IMR-90 (cell line): ENCODE measurements at regions not wholly inside any gene's neighbourhood (a gene's known extent, or its start where the extent isn't known, plus 50 kb on each side); places are given as distances from the start of the nearest gene placed in this dataset.

Experiments used
- ATAC-seq: fragments of 200-7000 bp; cut with Tn5 transposase; 2 replicates; pipeline ENCODE4 v1.9.1; 2020; ENCODE audit warnings: low read depth, mild to moderate bottlenecking, moderate library complexity
- BruUV-seq: library from RNA; stranded (reverse); fragments of 400-500 nt; replicated peaks from 2 replicates; lab custom pipeline; 2021; lab: Mats Ljungman, UMichigan
- CTCF ChIA-PET: fragments of 300-600 bp; formaldehyde crosslinking; extraction: SDS; loops from one replicate; lab custom pipeline; 2021; ENCODE audit warnings: antibody characterized with exemption; lab: Yijun Ruan, JAX
- POLR2A ChIA-PET: fragments of 300-600 bp; sonication (Branson Sonifier 250); formaldehyde crosslinking; loops from one replicate; lab custom pipeline; 2022; ENCODE audit warnings: antibody characterized with exemption; ENCODE audit not compliant: unreplicated experiment; lab: Charles Lee
- DNase-seq: peaks from one replicate; pipeline ENCODE4 v3.0.0; 2013
- H2AFZ ChIP-seq: replicated peaks from 2 replicates; pipeline ENCODE3; 2013; ENCODE audit warnings: low read length, mild to moderate bottlenecking; ENCODE audit not compliant: poor library complexity
- H2AK5ac ChIP-seq: 2 replicates; pipeline ENCODE4 v1.6.1; 2013; ENCODE audit warnings: low read depth, low read length, inconsistent platforms
- H2AK9ac ChIP-seq: replicated peaks from 2 replicates; pipeline ENCODE3; 2013; ENCODE audit warnings: mild to moderate bottlenecking, low read depth, low read length, moderate library complexity; ENCODE audit not compliant: poor library complexity
- H2BK120ac ChIP-seq: 2 replicates; pipeline ENCODE4 v1.6.1; 2013; ENCODE audit warnings: low read depth, low read length, inconsistent platforms
- H2BK15ac ChIP-seq: 3 replicates; pipeline ENCODE4 v1.6.1; 2013; ENCODE audit warnings: low read depth, low read length, inconsistent platforms
- H2BK20ac ChIP-seq: 2 replicates; pipeline ENCODE4 v1.6.1; 2013; ENCODE audit warnings: low read depth, mild to moderate bottlenecking, inconsistent platforms, low read length, moderate library complexity
- H2BK5ac ChIP-seq: 2 replicates; pipeline ENCODE4 v1.6.1; 2013; ENCODE audit warnings: mild to moderate bottlenecking, low read depth, low read length, inconsistent platforms; ENCODE audit not compliant: poor library complexity, severe bottlenecking
- H3K14ac ChIP-seq: replicated peaks from 2 replicates; pipeline ENCODE4 v1.6.1; 2013; ENCODE audit warnings: low read depth, low read length, inconsistent platforms
- H3K18ac ChIP-seq: 2 replicates; pipeline ENCODE4 v1.6.1; 2013; ENCODE audit warnings: low read depth, low read length, control low read depth
- H3K23ac ChIP-seq: 2 replicates; pipeline ENCODE4 v1.6.1; 2013; ENCODE audit warnings: low read depth, low read length, inconsistent platforms
- H3K27ac ChIP-seq: 2 replicates; pipeline ENCODE4 v1.5.1; 2013; ENCODE audit warnings: mild to moderate bottlenecking, control low read depth, low read length; ENCODE audit not compliant: insufficient read depth
- H3K27me3 ChIP-seq: 2 replicates; pipeline ENCODE4 v1.6.1; 2013; ENCODE audit warnings: low read length; ENCODE audit not compliant: control insufficient read depth, insufficient read depth
- H3K36me3 ChIP-seq: 2 replicates; pipeline ENCODE4 v1.6.1; 2013; ENCODE audit warnings: low read length, mixed read lengths; ENCODE audit not compliant: control insufficient read depth, insufficient read depth
- H3K4ac ChIP-seq: 2 replicates; pipeline ENCODE4 v1.6.1; 2013; ENCODE audit warnings: low read depth, low read length, inconsistent platforms
- H3K4me1 ChIP-seq: 2 replicates; pipeline ENCODE4 v1.6.1; 2013; ENCODE audit warnings: low read length, mixed read lengths; ENCODE audit not compliant: control insufficient read depth, insufficient read depth
- H3K4me2 ChIP-seq: 2 replicates; pipeline ENCODE4 v1.6.1; 2013; ENCODE audit warnings: low read depth, mild to moderate bottlenecking, control low read depth, low read length, moderate library complexity
- H3K4me3 ChIP-seq: 2 replicates; pipeline ENCODE4 v1.5.1; 2013; ENCODE audit warnings: low read depth, mild to moderate bottlenecking, control low read depth, low read length, moderate library complexity; ENCODE audit not compliant: insufficient read depth
- H3K56ac ChIP-seq: 2 replicates; pipeline ENCODE4 v1.6.1; 2013; ENCODE audit warnings: low read length, inconsistent platforms; ENCODE audit not compliant: insufficient read depth; ENCODE audit errors: extremely low read depth
- H3K79me1 ChIP-seq, 2 experiments: 2 replicates each; pipeline ENCODE4 v1.6.1; 2013; ENCODE audit warnings: low read length in 2 of 2, inconsistent platforms in 1 of 2, low read depth in 1 of 2
- H3K9ac ChIP-seq: 2 replicates; pipeline ENCODE4 v1.6.1; 2013; ENCODE audit warnings: low read depth, low read length, control low read depth
- H3K9me1 ChIP-seq: 2 replicates; pipeline ENCODE4 v1.6.1; 2013; ENCODE audit warnings: low read length, inconsistent platforms; ENCODE audit not compliant: insufficient read depth
- H3K9me3 ChIP-seq: 2 replicates; pipeline ENCODE4 v1.6.1; 2013; ENCODE audit warnings: low read length; ENCODE audit not compliant: control insufficient read depth, insufficient read depth
- H4K20me1 ChIP-seq: 2 replicates; pipeline ENCODE4 v1.6.1; 2013; ENCODE audit warnings: low read length, inconsistent platforms; ENCODE audit not compliant: insufficient read depth
- H4K5ac ChIP-seq: 2 replicates; pipeline ENCODE4 v1.6.1; 2013; ENCODE audit warnings: mild to moderate bottlenecking, low read depth, low read length, control low read depth
- H4K8ac ChIP-seq, 2 experiments: 2 replicates each; pipeline ENCODE4 v1.6.1; 2013; ENCODE audit warnings: low read depth in 2 of 2, low read length in 2 of 2, control low read depth in 1 of 2, inconsistent platforms in 1 of 2
- H4K91ac ChIP-seq: 2 replicates; pipeline ENCODE4 v1.6.1; 2013; ENCODE audit warnings: low read depth, low read length, inconsistent platforms; ENCODE audit not compliant: insufficient read depth
- ELK1 ChIP-seq: fragments of 150-350 bp; IDR thresholded peaks from 2 replicates; pipeline ENCODE4 v1.6.1; 2016; ENCODE audit warnings: low read depth, mild to moderate bottlenecking, low read length, moderate library complexity, borderline replicate concordance
- MXI1 ChIP-seq: IDR thresholded peaks from 2 replicates; pipeline ENCODE4 v1.6.1; 2012; ENCODE audit warnings: low read depth, mild to moderate bottlenecking, low read length, moderate library complexity, borderline replicate concordance
- NFE2L2 ChIP-seq: fragments of 150-350 bp; IDR thresholded peaks from 2 replicates; pipeline ENCODE4 v1.6.1; 2016; ENCODE audit warnings: low read depth, mild to moderate bottlenecking, low read length
- RAD21 ChIP-seq: IDR thresholded peaks from 2 replicates; pipeline ENCODE4 v1.6.1; 2012; ENCODE audit warnings: low read length, improper control_type of control experiment
- SMC3 ChIP-seq: fragments of 150-350 bp; IDR thresholded peaks from 2 replicates; pipeline ENCODE4 v1.6.1; 2016; ENCODE audit warnings: low read depth, mild to moderate bottlenecking, antibody characterized with exemption, low read length, moderate library complexity
- WGBS, 2 experiments: methylation state at CpG; one replicate each; pipeline versions ENCODE4 v1.1.5 to v1.1.7; 2013; ENCODE audit warnings: missing lambda C conversion rate in 2 of 2; ENCODE audit not compliant: insufficient read length in 1 of 2; ENCODE audit errors: extremely low coverage in 2 of 2; 5-methylcytosine and 5-hydroxymethylcytosine counted together
- dilution Hi-C: fragments of 300-500 bp; cut with HindIII; formaldehyde crosslinking; loops from one replicate; pipeline ENCODE4 v1.14.3; 2018; ENCODE audit warnings: low sequenced_read_pairs; ENCODE audit not compliant: unreplicated experiment
- in situ Hi-C: fragments of 300-500 bp; cut with MboI; formaldehyde crosslinking; loops from 3 replicates; pipeline ENCODE4 v1.14.3; 2019; ENCODE audit warnings: low sequenced_read_pairs, inconsistent platforms, mixed read lengths
- intact Hi-C: fragments of 100-400 bp; cut with micrococcal nuclease; formaldehyde crosslinking; loops from 2 replicates; pipeline ENCODE4 v1.10.0; 2022

DNA sequence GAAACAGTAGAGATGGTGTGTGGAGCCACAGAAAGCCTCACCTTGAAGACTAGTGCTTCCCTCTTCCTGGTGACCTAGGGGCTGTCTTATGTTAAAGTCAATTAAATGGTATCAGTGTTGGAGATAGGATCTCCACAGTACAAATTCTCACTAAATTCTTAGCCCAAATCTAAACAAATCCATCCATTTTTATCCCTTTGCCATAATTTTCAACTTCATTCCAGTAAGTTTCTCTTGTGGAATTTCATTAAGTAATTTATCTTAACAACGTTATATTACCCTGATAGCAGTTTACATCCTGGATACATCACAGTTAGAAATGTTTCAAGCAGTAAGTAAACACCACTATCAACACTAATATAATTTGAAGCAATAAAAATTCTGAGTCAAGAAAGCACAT is 989.4 kb upstream of the NXPH2 start:
- CTCF ChIA-PET, result interaction anchor here (0.7 kb wide), 1 partner anchor 9 kb away, joined by 3 read pairs; no protein-coding TSS in a partner anchor
- Histone ChIP-seq H3K36me3 (no peaks in the 10 kb centered on the region), H3K27me3 (no peaks in the 10 kb centered on the region), H2AK9ac (no peak overlapping the region), H4K8ac (no peak overlapping the region), H3K56ac (no peak overlapping the region), H2BK5ac (no peak overlapping the region), H3K9me3 (peaks cover 3% of the 10 kb centered on the region; the same call in 1 of the 2 replicates), H2AFZ (no peak overlapping the region), H2BK15ac (no peak overlapping the region), H4K20me1 (no peaks in the 10 kb centered on the region), H2AK5ac (no peak overlapping the region), H3K27ac (no peak overlapping the region), H3K4me1 (no peaks in the 10 kb centered on the region), H2BK20ac (no peak overlapping the region), H3K4ac (no peak overlapping the region), H3K79me1 (no peaks in the 10 kb centered on the region), H3K14ac (no peak overlapping the region), H3K9ac (no peak overlapping the region), H3K23ac (no peak overlapping the region), H3K4me2 (no peak overlapping the region), H3K9me1 (no peaks in the 10 kb centered on the region), H2BK120ac (no peak overlapping the region), H4K91ac (no peak overlapping the region), H4K5ac (no peak overlapping the region), H3K4me3 (no peak overlapping the region), H3K18ac (no peak overlapping the region)
- no CpG with 5 or more reads among the region's 1 CpG for WGBS, 2 experiments
- dilution Hi-C loops, result no loop called here
- in situ Hi-C loops, result no loop called here
- no peak for TF ChIP-seq MXI1
- no peak for TF ChIP-seq SMC3
- TF ChIP-seq RAD21, result no peak
- no peak for TF ChIP-seq NFE2L2
- no peak for TF ChIP-seq ELK1
- intact Hi-C loops, result loop anchor here (10.0 kb wide), 1 partner anchor 275 kb away; no protein-coding TSS in a partner anchor
- BruUV-seq, result no TSS peak
- POLR2A ChIA-PET, result no interaction called here
- ATAC-seq (no peak), DNase-seq (no peak)
